GM12878 (cell line): ENCODE measurements at regions not wholly inside any gene's neighbourhood (a gene's known extent, or its start where the extent isn't known, plus 50 kb on each side); places are given as distances from the start of the nearest gene placed in this dataset.

Experiments used
- ATAC-seq: fragments of 200-7000 bp; cut with Tn5 transposase; 3 replicates; pipeline ENCODE4 v1.9.1; 2020; ENCODE audit warnings: mild to moderate bottlenecking, moderate library complexity
- BruUV-seq: library from RNA; stranded (reverse); fragments of 400-500 nt; replicated peaks from 2 replicates; lab custom pipeline; 2021; lab: Mats Ljungman, UMichigan
- CTCF ChIA-PET: fragments of 300-600 bp; sonication (Branson Sonifier 250); formaldehyde crosslinking; extraction: SDS; loops from one replicate; lab custom pipeline; 2021; ENCODE audit warnings: inconsistent platforms; lab: Yijun Ruan, JAX
- POLR2A ChIA-PET: fragments of 350-600 bp; formaldehyde crosslinking; extraction: SDS; loops from one replicate; lab custom pipeline; 2021; ENCODE audit warnings: inconsistent platforms; lab: Charles Lee
- RAD21 ChIA-PET: fragments of 300-600 bp; sonication (Branson Sonifier 250); formaldehyde crosslinking; loops from one replicate; lab custom pipeline; 2023; ENCODE audit warnings: antibody characterized with exemption; ENCODE audit not compliant: unreplicated experiment; lab: Charles Lee
- SMC1A ChIA-PET: fragments of 300-600 bp; sonication (Branson Sonifier 250); formaldehyde crosslinking; loops from one replicate; lab custom pipeline; 2023; ENCODE audit not compliant: unreplicated experiment, uncharacterized antibody; lab: Charles Lee
- DNase-seq: peaks from one replicate; pipeline ENCODE4 v3.0.0-alpha.2; 2011; ENCODE audit warnings: low read depth, low spot score
- FAIRE-seq: peaks from 3 replicates; lab custom pipeline; 2011; peaks lifted over from hg19 to GRCh38; lab: Jason Lieb, UNC
- H2AFZ ChIP-seq: 2 replicates; pipeline ENCODE4 v1.6.0; 2011; ENCODE audit warnings: low read depth, low read length, control low read depth; ENCODE audit not compliant: control insufficient read depth
- H3K27ac ChIP-seq: 2 replicates; pipeline ENCODE4 v1.5.1; 2011; ENCODE audit warnings: control low read depth; ENCODE audit not compliant: control insufficient read depth, insufficient read depth
- H3K27me3 ChIP-seq, 2 experiments: replicated peaks in 1 of 2; 2 replicates each; pipeline versions ENCODE4 v1.6.0 to v1.6.1; 2011; ENCODE audit warnings: low read length in 1 of 2; ENCODE audit not compliant: control insufficient read depth in 2 of 2, insufficient read depth in 2 of 2
- H3K36me3 ChIP-seq, 2 experiments: 2 replicates each; pipeline ENCODE4 v1.5.1; 2011; ENCODE audit warnings: low read length in 1 of 2; ENCODE audit not compliant: control insufficient read depth in 2 of 2, insufficient read depth in 2 of 2
- H3K4me1 ChIP-seq: 2 replicates; pipeline ENCODE4 v1.6.1; 2011; ENCODE audit warnings: mild to moderate bottlenecking, low read length, moderate library complexity, mixed read lengths; ENCODE audit not compliant: control insufficient read depth, insufficient read depth
- H3K4me2 ChIP-seq: 2 replicates; pipeline ENCODE4 v1.6.0; 2011; ENCODE audit warnings: control low read depth; ENCODE audit not compliant: control insufficient read depth, insufficient read depth
- H3K4me3 ChIP-seq: fragments of 200-600 bp; sonication (generic); 2 replicates; pipeline ENCODE4 v1.5.1; 2016
- H3K79me2 ChIP-seq: 2 replicates; pipeline ENCODE4 v1.6.0; 2011; ENCODE audit warnings: low read length; ENCODE audit not compliant: control insufficient read depth, insufficient read depth
- H3K9ac ChIP-seq: 2 replicates; pipeline ENCODE4 v1.8.0; 2011; ENCODE audit warnings: low read length, control low read depth, mixed read lengths; ENCODE audit not compliant: control insufficient read depth, insufficient read depth
- H3K9me3 ChIP-seq: replicated peaks from 3 replicates; pipeline ENCODE4 v1.5.1; 2011; ENCODE audit warnings: mild to moderate bottlenecking, low read length; ENCODE audit not compliant: control insufficient read depth, insufficient read depth
- H4K20me1 ChIP-seq: 2 replicates; pipeline ENCODE4 v1.6.0; 2011; ENCODE audit not compliant: control insufficient read depth, insufficient read depth
- CBX3 ChIP-seq: fragments of 200-600 bp; sonication (generic); IDR thresholded peaks from 2 replicates; pipeline ENCODE4 v1.6.1; 2016; ENCODE audit warnings: low read depth, borderline replicate concordance
- CHD4 ChIP-seq: fragments of 200-600 bp; sonication (generic); IDR thresholded peaks from 2 replicates; pipeline ENCODE4 v1.6.1; 2016; ENCODE audit warnings: mild to moderate bottlenecking
- ELK1 ChIP-seq: IDR thresholded peaks from 2 replicates; pipeline ENCODE4 v1.6.1; 2012; ENCODE audit warnings: low read depth, low read length, improper control_type of control experiment
- FOXM1 ChIP-seq: IDR thresholded peaks from 2 replicates; pipeline ENCODE4 v1.6.1; 2012; ENCODE audit warnings: low read depth, mild to moderate bottlenecking, inconsistent platforms, low read length, moderate library complexity
- MEF2B ChIP-seq: fragments of 450-650 bp; IDR thresholded peaks from 2 replicates; pipeline ENCODE4 v1.6.1; 2018; ENCODE audit warnings: mild to moderate bottlenecking, moderate library complexity; ENCODE audit not compliant: partially characterized antibody, poor library complexity, severe bottlenecking
- MLLT1 ChIP-seq: fragments of 450-650 bp; IDR thresholded peaks from 2 replicates; pipeline ENCODE4 v1.6.1; 2016; ENCODE audit warnings: mild to moderate bottlenecking
- SUPT20H ChIP-seq: IDR thresholded peaks from 2 replicates; pipeline ENCODE4 v1.6.1; 2011; ENCODE audit warnings: low read depth, mild to moderate bottlenecking, low read length, moderate library complexity, borderline replicate concordance; ENCODE audit not compliant: control insufficient read depth
- ZNF687 ChIP-seq: fragments of 450-650 bp; IDR thresholded peaks from 2 replicates; pipeline ENCODE4 v1.6.1; 2017; ENCODE audit warnings: mild to moderate bottlenecking, moderate library complexity
- WGBS: methylation state at CpG from one replicate; pipeline ENCODE4 v1.1.6; 2016; ENCODE audit warnings: low lambda C conversion rate; ENCODE audit not compliant: insufficient replicate concordance, insufficient coverage; ENCODE audit errors: missing lambda C conversion rate; 5-methylcytosine and 5-hydroxymethylcytosine counted together
- in situ Hi-C: fragments of 300-500 bp; cut with MboI; formaldehyde crosslinking; loops from 9 replicates; pipeline ENCODE4 v1.14.3; 2018; ENCODE audit warnings: mixed read lengths
- intact Hi-C: fragments of 100-400 bp; cut with micrococcal nuclease; formaldehyde crosslinking; loops from one replicate; pipeline ENCODE4 v1.14.2; 2022; ENCODE audit not compliant: unreplicated experiment

GRCh38 chr5:145260670-145261069 is 574.5 kb downstream of the PRELID2 start:
- Histone ChIP-seq H4K20me1 (no peaks in the 10 kb centered on the region), H3K4me2 (no peak overlapping the region), H3K4me3 (no peak overlapping the region), H3K79me2 (no peaks in the 10 kb centered on the region), H3K4me1 (no peaks in the 10 kb centered on the region), H3K27ac (no peak overlapping the region), H3K9me3 (no peaks in the 10 kb centered on the region), H3K36me3 (no peaks in the 10 kb centered on the region), H3K9ac (no peak overlapping the region), H3K27me3 (no peaks in the 10 kb centered on the region), H2AFZ (no peak overlapping the region)
- BruUV-seq, result no TSS peak
- no peak for FAIRE-seq
- POLR2A ChIA-PET, result no interaction called here
- DNase-seq, result no peak
- in situ Hi-C loops, result no loop called here
- intact Hi-C loops, result no loop called here
- no peak for ATAC-seq
- CTCF ChIA-PET, result interaction anchor here (1.3 kb wide), 1 partner anchor 22 kb away, joined by 3 read pairs; no protein-coding TSS in a partner anchor
- RAD21 ChIA-PET, result no interaction called here
- SMC1A ChIA-PET, result no interaction called here
- TF ChIP-seq CHD4, result no peak
- TF ChIP-seq CBX3, result no peak
- TF ChIP-seq SUPT20H, result no peak
- TF ChIP-seq ELK1, result no peak
- TF ChIP-seq MLLT1, result no peak

- intact Hi-C loops, result no loop called here
- 5% methylated on average over 2 of the region's 2 CpGs for WGBS
- DNase-seq (no peak), FAIRE-seq (no peak), ATAC-seq (no peak)
- Histone ChIP-seq H3K79me2 (no peaks in the 10 kb centered on the region), H3K4me2 (no peak overlapping the region), H3K4me3 (no peak overlapping the region), H3K9ac (no peak overlapping the region), H3K36me3 (no peaks in the 10 kb centered on the region), H3K4me1 (no peaks in the 10 kb centered on the region), H3K27ac (no peak overlapping the region), H4K20me1 (no peaks in the 10 kb centered on the region), H3K9me3 (no peaks in the 10 kb centered on the region), H2AFZ (no peak overlapping the region; the same call in 1 of the 2 replicates), H3K27me3 (no peaks in the 10 kb centered on the region)
- POLR2A ChIA-PET, result no interaction called here
- SMC1A ChIA-PET, result interaction anchor here (2.1 kb wide), 1 partner anchor 9 kb away, joined by 9 read pairs; no protein-coding TSS in a partner anchor
- in situ Hi-C loops, result no loop called here
- RAD21 ChIA-PET, result interaction anchor here (0.7 kb wide), 1 partner anchor 10 kb away, joined by 3 read pairs; no protein-coding TSS in a partner anchor
- no peak for TF ChIP-seq FOXM1
- TF ChIP-seq ZNF687, result no peak
- no peak for TF ChIP-seq MEF2B
- no TSS peak for BruUV-seq
- CTCF ChIA-PET, result interaction anchor here (0.9 kb wide), 1 partner anchor 13 kb away, joined by 3 read pairs; no protein-coding TSS in a partner anchor
Observed at GRCh38 chr5:145247745-145248040, 587.4 kb downstream of the PRELID2 start.
